K562 (cell line): ENCODE measurements at regions not wholly inside any gene's neighbourhood (a gene's known extent, or its start where the extent isn't known, plus 50 kb on each side); places are given as distances from the start of the nearest gene placed in this dataset.

Source experiments
- ATAC-seq: fragments of 200-7000 bp; cut with Tn5 transposase; 3 replicates; pipeline ENCODE4 v1.9.1; 2020; ENCODE audit warnings: moderate library complexity
- BruUV-seq: library from RNA; stranded (reverse); fragments of 400-500 nt; replicated peaks from 2 replicates; lab custom pipeline; 2021; lab: Mats Ljungman, UMichigan
- CTCF ChIA-PET: fragments of 300-600 bp; formaldehyde crosslinking; extraction: SDS; loops from one replicate; lab custom pipeline; 2021; ENCODE audit warnings: low intra/inter-chr PET ratio; lab: Yijun Ruan, JAX
- POLR2A ChIA-PET: fragments of 300-600, 350-650 bp; sonication (Branson Sonifier 250); formaldehyde crosslinking; extraction: SDS; loops from one replicate; lab custom pipeline; 2021; ENCODE audit warnings: antibody characterized with exemption, inconsistent platforms; lab: Yijun Ruan, JAX
- DNase-seq, 4 experiments: peaks; one replicate each; pipeline versions ENCODE4 v3.0.0 to v3.0.0-alpha.2; 2011 to 2018; ENCODE audit warnings: low spot score in 3 of 4, mixed read lengths in 3 of 4; ENCODE audit errors: extremely low read depth in 1 of 4
- FAIRE-seq: peaks from 2 replicates; lab custom pipeline; 2011; peaks lifted over from hg19 to GRCh38; lab: Jason Lieb, UNC
- H2AFZ ChIP-seq: 2 replicates; pipeline ENCODE4 v1.6.0; 2011; ENCODE audit warnings: low read depth, low read length, control low read depth, inconsistent platforms
- H3K27ac ChIP-seq: fragments of 200-600 bp; 3 replicates; pipeline ENCODE4 v1.8.0; 2011; ENCODE audit warnings: low read depth, mild to moderate bottlenecking, control low read depth, inconsistent platforms, low read length, moderate library complexity, mixed read lengths; ENCODE audit errors: extremely low read depth
- H3K27me3 ChIP-seq, 2 experiments: fragments of 300-600 bp in 1 of 2; 2 replicates in 1 of 2; 3 replicates in 1 of 2; pipeline versions ENCODE4 v1.6.0 to v1.8.0; 2011; ENCODE audit warnings: inconsistent platforms in 2 of 2, low read length in 2 of 2, mild to moderate bottlenecking in 1 of 2, mixed read lengths in 1 of 2, moderate library complexity in 1 of 2; ENCODE audit not compliant: control insufficient read depth in 2 of 2, insufficient read depth in 2 of 2
- H3K36me3 ChIP-seq: fragments of 300-600 bp; 3 replicates; pipeline ENCODE4 v1.8.0; 2011; ENCODE audit warnings: mild to moderate bottlenecking, low read length, inconsistent platforms; ENCODE audit not compliant: control insufficient read depth, insufficient read depth
- H3K4me1 ChIP-seq, 2 experiments: fragments of 200-600 bp in 1 of 2; replicated peaks in 1 of 2; 2 replicates in 1 of 2; 3 replicates in 1 of 2; pipeline versions ENCODE4 v1.5.1 to v1.8.0; 2011; ENCODE audit warnings: inconsistent platforms in 2 of 2, low read length in 2 of 2, mild to moderate bottlenecking in 1 of 2, mixed read lengths in 1 of 2, moderate library complexity in 1 of 2; ENCODE audit not compliant: control insufficient read depth in 2 of 2, insufficient read depth in 2 of 2
- H3K4me2 ChIP-seq: 2 replicates; pipeline ENCODE4 v1.6.1; 2011; ENCODE audit warnings: low read length, control low read depth, inconsistent platforms, mixed read lengths; ENCODE audit not compliant: insufficient read depth
- H3K4me3 ChIP-seq: fragments of 200-600 bp; sonication (generic), shearing (Covaris generic); 2 replicates; pipeline ENCODE4 v1.5.1; 2016; ENCODE audit warnings: control low read depth, inconsistent platforms
- H3K79me2 ChIP-seq: fragments of 200-600 bp; 3 replicates; pipeline ENCODE4 v1.8.0; 2011; ENCODE audit warnings: low read length, inconsistent platforms; ENCODE audit not compliant: control insufficient read depth, insufficient read depth
- H3K9ac ChIP-seq, 2 experiments: 2 replicates each; pipeline versions ENCODE4 v1.6.0 to v1.6.1; 2011; ENCODE audit warnings: low read depth in 2 of 2, low read length in 2 of 2, control low read depth in 1 of 2, inconsistent platforms in 1 of 2, mild to moderate bottlenecking in 1 of 2, mixed read lengths in 1 of 2; ENCODE audit not compliant: insufficient read depth in 1 of 2
- H3K9me1 ChIP-seq: one replicate; pipeline ENCODE4 v1.6.0; 2011; ENCODE audit warnings: inconsistent platforms, mild to moderate bottlenecking, low read length, moderate library complexity; ENCODE audit not compliant: control insufficient read depth, insufficient read depth
- H3K9me3 ChIP-seq: replicated peaks from 2 replicates; pipeline ENCODE4 v1.5.1; 2011; ENCODE audit warnings: low read depth, low read length, inconsistent platforms; ENCODE audit not compliant: control insufficient read depth, insufficient read depth
- H4K20me1 ChIP-seq: replicated peaks from 2 replicates; pipeline ENCODE4 v1.6.1; 2011; ENCODE audit warnings: low read length, inconsistent platforms, mixed read lengths; ENCODE audit not compliant: control insufficient read depth, insufficient read depth
- HMGXB4 ChIP-seq: sonication (generic); formaldehyde crosslinking; IDR thresholded peaks from 2 replicates; pipeline ENCODE4 v1.8.1; 2023; ENCODE audit warnings: mild to moderate bottlenecking, missing genetic modification reagents
- MEF2A ChIP-seq: IDR thresholded peaks from 2 replicates; pipeline ENCODE4 v1.6.1; 2011; ENCODE audit warnings: low read depth, mild to moderate bottlenecking, low read length, moderate library complexity; ENCODE audit not compliant: control insufficient read depth
- MTA2 ChIP-seq: fragments of 450-650 bp; IDR thresholded peaks from 2 replicates; pipeline ENCODE4 v1.6.1; 2016; ENCODE audit warnings: low read depth
- NFATC3 ChIP-seq: fragments of 450-650 bp; IDR thresholded peaks from 2 replicates; pipeline ENCODE4 v1.6.1; 2017; ENCODE audit warnings: mild to moderate bottlenecking
- PHTF2 ChIP-seq: fragments of 250-450 bp; sonication (Bioruptor Pico); IDR thresholded peaks from 2 replicates; pipeline ENCODE4 v1.5.0; 2021; ENCODE audit warnings: mild to moderate bottlenecking
- WGBS: fragments of 100-300 bp; shearing (Covaris generic); methylation state at CpG from one replicate; pipeline ENCODE4 v1.1.6; 2016; ENCODE audit warnings: low coverage, mixed read lengths; ENCODE audit not compliant: insufficient coverage; ENCODE audit errors: missing lambda C conversion rate; 5-methylcytosine and 5-hydroxymethylcytosine counted together
- in situ Hi-C: fragments of 300-500 bp; cut with MboI; formaldehyde crosslinking; loops from 4 replicates; pipeline ENCODE4 v1.15.0; 2018; ENCODE audit warnings: inconsistent platforms, mixed read lengths
- intact Hi-C: fragments of 100-400 bp; cut with micrococcal nuclease; formaldehyde crosslinking; loops from 2 replicates; pipeline ENCODE4 v1.14.2; 2022
- TF ChIP-seq, protein P1 (sequence below): fragments of 250-450 bp; sonication (Bioruptor Pico); IDR thresholded peaks from 2 replicates; pipeline ENCODE4 v1.8.0; 2021; ENCODE audit warnings: mild to moderate bottlenecking, moderate library complexity

DNA sequence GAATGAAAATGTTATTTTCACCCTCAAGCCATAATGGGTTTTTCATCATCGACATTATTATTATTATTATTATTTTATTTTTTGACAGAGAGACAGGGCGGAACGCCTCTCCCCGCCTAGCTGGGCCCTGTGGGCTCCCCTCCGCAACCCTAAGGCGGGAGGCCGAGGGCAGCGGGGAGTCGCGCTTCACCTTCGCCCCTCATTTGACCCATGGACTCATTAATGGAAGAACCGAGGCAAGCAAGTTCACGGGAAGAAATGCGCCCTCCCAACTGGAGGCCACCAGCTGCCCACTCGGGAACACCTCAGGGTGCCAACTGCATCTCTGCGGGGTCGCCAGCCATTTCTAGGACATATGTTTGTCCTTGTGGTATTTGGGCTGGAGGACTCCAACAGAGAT, 115.3 kb upstream of the KIRREL3 start:
- H3K27ac ChIP-seq = no peak overlapping the region
- WGBS = under 1% methylated on average over 15 of the region's 17 CpGs
- no peak overlapping the region for H3K9ac ChIP-seq
- no peaks in the 10 kb centered on the region for H3K27me3 ChIP-seq
- no peaks in the 10 kb centered on the region for H3K79me2 ChIP-seq
- BruUV-seq = no TSS peak
- H3K4me2 ChIP-seq = no peak overlapping the region
- ATAC-seq (no peak), FAIRE-seq (no peak), DNase-seq (no peak)
- intact Hi-C loops = no loop called here
- in situ Hi-C loops = no loop called here
- H3K9me3 ChIP-seq = no peaks in the 10 kb centered on the region
- TF ChIP-seq MEF2A (no peak), HMGXB4 (CRISPR knock-in tag) (no peak), PHTF2 (CRISPR knock-in tag) (no peak), MTA2 (no peak), NFATC3 (no peak)
- TF ChIP-seq, protein P1, sequence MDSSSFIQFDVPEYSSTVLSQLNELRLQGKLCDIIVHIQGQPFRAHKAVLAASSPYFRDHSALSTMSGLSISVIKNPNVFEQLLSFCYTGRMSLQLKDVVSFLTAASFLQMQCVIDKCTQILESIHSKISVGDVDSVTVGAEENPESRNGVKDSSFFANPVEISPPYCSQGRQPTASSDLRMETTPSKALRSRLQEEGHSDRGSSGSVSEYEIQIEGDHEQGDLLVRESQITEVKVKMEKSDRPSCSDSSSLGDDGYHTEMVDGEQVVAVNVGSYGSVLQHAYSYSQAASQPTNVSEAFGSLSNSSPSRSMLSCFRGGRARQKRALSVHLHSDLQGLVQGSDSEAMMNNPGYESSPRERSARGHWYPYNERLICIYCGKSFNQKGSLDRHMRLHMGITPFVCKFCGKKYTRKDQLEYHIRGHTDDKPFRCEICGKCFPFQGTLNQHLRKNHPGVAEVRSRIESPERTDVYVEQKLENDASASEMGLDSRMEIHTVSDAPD (CRISPR knock-in tag) = no peak
- no peaks in the 10 kb centered on the region for H3K4me1 ChIP-seq
- POLR2A ChIA-PET = no interaction called here
- H2AFZ ChIP-seq = no peak overlapping the region
- no peaks in the 10 kb centered on the region for H3K36me3 ChIP-seq
- H3K4me3 ChIP-seq = no peak overlapping the region
- H3K9me1 ChIP-seq = no peaks in the 10 kb centered on the region
- CTCF ChIA-PET = no interaction called here
- no peaks in the 10 kb centered on the region for H4K20me1 ChIP-seq
